Fibroblast of pulmonary artery (primary cell): ENCODE measurements at regions not wholly inside any gene's neighbourhood (a gene's known extent, or its start where the extent isn't known, plus 50 kb on each side); places are given as distances from the start of the nearest gene placed in this dataset.

ENCODE experiments used
- DNase-seq: peaks from one replicate; pipeline ENCODE4 v3.0.0-alpha.2; 2010; ENCODE audit warnings: low read depth
- H3K4me3 ChIP-seq: replicated peaks from 2 replicates; pipeline ENCODE4 v1.5.1; 2011; ENCODE audit warnings: low read depth, mild to moderate bottlenecking, control low read depth, low read length, moderate library complexity
- CTCF ChIP-seq: IDR thresholded peaks from 2 replicates; pipeline ENCODE4 v1.5.1; 2011; ENCODE audit warnings: mild to moderate bottlenecking, control low read depth, low read length, inconsistent platforms; ENCODE audit errors: missing control alignments

- no peak for TF ChIP-seq CTCF
- DNase-seq: peak; percentile 98
- H3K4me3 ChIP-seq: no peak overlapping the region
These were observed 502.2 kb upstream of the JARID2 start for GRCh38 chr6:14743474-14744211.

GRCh38 chr6:14744212-14744556 lies 501.7 kb upstream of the JARID2 start:
- H3K4me3 ChIP-seq: no peak overlapping the region
- no peak for DNase-seq
- no peak for TF ChIP-seq CTCF

GRCh38 chr6:14746139-14746837 lies 499.6 kb upstream of the JARID2 start:
- no peak overlapping the region for H3K4me3 ChIP-seq
- no peak for DNase-seq
- TF ChIP-seq CTCF: no peak

GRCh38 chr6:14747881-14748520 lies 497.9 kb upstream of the JARID2 start:
- DNase-seq: peak; percentile 39
- no peak for TF ChIP-seq CTCF
- H3K4me3 ChIP-seq: no peak overlapping the region

- DNase-seq: no peak
- no peak overlapping the region for H3K4me3 ChIP-seq
- TF ChIP-seq CTCF: no peak
These were observed 497.2 kb upstream of the JARID2 start for GRCh38 chr6:14748679-14749078.

GRCh38 chr6:14750059-14750661 lies 495.7 kb upstream of the JARID2 start:
- no peak for TF ChIP-seq CTCF
- DNase-seq: no peak
- no peak overlapping the region for H3K4me3 ChIP-seq
